GM19397 (cell line): ENCODE measurements at regions not wholly inside any gene's neighbourhood (a gene's known extent, or its start where the extent isn't known, plus 50 kb on each side); places are given as distances from the start of the nearest gene placed in this dataset.

Source experiments
- ATAC-seq: cut with Tn5 transposase; IDR thresholded peaks from one replicate; pipeline ENCODE4 v1.9.1; 2021; ENCODE audit warnings: mild to moderate bottlenecking, moderate library complexity; ENCODE audit not compliant: unreplicated experiment

- ATAC-seq: no peak
These were observed 373.5 kb upstream of the MYT1L start for GRCh38 chr2:2704428-2705090.

- no peak for ATAC-seq
These were observed 372.8 kb upstream of the MYT1L start for GRCh38 chr2:2703762-2704427.

GRCh38 chr2:2703172-2703571 lies 372.1 kb upstream of the MYT1L start:
- no peak for ATAC-seq

DNA sequence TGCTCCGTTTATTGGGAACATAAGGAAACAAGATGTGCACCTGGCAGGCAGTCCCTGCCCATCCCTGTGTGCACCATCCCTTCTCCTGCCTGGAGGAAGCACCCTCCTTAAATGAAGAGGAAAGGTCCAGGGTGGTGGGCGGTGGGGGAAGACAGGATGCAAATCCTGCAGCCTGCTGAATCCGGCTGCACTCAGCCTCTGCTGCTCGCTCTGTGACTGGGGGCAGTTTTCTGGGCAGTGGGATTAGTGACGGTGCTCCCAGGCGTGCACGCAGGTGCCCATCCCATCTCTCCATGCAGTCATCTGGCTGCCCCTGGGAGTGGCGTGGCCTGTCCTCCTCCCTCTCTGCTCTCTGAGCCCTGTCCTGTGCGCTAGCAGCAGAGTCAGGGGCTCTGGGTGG lies 371.3 kb upstream of the MYT1L start:
- no peak for ATAC-seq

DNA sequence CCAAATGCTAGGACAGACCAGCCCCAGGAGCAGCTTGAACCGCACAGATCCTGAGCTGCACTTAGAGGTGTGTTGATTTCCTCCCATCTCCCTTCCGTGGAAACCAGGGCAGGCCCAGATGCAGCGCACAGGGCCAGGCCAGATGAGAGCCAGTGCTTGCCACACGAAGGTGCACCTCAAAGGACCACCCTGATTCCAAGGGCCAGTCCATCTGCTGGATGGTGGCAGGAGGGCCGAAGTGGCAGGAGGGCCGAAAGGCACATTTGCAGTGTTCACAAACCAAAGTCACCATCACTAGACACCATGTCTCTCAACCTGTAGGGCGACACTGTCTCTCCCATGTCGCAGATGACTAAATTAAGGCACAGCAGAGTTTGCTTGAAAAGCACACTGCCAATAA lies 370.7 kb upstream of the MYT1L start:
- no peak for ATAC-seq

GRCh38 chr2:2701176-2701781 lies 370.2 kb upstream of the MYT1L start:
- ATAC-seq: no peak

DNA sequence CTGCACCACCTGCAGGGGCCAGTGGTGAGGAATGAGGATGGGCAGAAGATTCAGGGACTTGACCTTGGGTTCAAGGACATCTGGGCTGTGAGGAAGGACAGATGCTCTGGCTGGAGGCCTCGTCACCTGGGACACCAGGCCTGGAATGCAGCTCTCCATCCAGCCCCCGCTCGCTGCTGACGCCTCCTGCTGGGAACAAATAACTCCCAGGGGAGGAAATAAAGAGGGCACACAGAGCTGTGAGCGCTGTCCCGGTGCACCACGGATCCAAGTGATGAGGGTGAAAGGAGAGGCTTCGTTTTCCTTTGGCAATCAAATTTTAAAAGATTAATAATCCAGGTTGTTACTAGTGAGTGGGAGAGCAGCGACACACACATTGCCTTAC lies 368.0 kb upstream of the MYT1L start:
- no peak for ATAC-seq

- ATAC-seq: no peak
These were observed 367.4 kb upstream of the MYT1L start for GRCh38 chr2:2698182-2699120.

GRCh38 chr2:2696733-2697455 lies 365.8 kb upstream of the MYT1L start:
- ATAC-seq: no peak

DNA sequence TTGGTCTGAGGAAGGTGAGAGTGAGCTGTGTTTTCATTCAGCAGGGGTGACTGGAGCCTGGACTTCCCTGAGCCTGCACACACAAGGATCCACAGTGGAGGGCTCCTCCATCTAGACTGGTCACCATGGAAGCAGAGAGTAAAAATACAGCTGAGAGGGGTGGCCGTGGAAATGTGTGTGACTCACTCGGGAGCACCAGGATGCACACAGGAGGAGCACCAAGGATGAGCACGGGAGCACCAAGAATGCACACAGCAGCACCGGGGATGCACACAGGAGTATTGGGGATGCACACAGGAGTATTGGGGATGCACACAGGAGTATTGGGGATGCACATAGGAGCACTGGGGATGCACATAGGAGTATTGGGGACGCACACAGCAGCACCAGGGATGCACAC lies 365.2 kb upstream of the MYT1L start:
- ATAC-seq: no peak

GRCh38 chr2:2694746-2695145 lies 363.7 kb upstream of the MYT1L start:
- no peak for ATAC-seq

DNA sequence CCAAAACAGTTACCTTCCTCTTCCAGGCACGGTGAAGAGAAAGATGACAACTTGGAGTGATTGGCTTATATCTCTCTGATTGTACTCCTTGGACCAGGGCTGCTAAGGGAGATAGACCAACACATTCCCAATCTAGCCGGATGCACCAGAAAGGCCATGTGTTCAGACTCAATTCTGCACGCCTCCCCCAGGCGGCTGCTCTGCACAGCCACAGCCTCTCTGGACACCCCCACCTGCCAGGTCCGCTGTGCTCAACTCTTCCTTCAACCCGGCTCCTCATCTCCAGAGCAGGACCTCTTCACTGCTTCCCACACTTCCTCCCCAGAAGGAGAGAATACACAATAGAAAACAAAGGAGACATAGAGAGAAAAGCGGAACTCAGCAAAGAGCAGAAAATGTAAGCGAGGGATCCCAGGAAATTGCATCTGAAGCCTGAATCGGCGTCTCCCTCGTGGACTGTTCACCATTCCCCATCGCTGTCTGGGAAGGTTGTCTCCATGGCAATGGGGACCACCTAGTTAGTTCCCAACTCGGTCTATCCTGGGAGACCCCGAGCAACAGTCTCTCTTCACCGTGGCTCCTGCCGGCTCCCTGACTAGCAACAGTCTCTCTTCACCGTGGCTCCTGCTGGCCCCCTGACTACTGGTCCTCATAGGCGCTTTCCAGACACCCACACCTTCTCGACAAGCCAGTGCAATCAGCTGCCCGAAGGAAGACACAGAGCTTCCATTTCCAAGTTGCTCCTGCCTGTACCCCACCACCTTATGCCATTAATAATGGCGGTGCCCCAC lies 361.7 kb upstream of the MYT1L start:
- no peak for ATAC-seq

DNA sequence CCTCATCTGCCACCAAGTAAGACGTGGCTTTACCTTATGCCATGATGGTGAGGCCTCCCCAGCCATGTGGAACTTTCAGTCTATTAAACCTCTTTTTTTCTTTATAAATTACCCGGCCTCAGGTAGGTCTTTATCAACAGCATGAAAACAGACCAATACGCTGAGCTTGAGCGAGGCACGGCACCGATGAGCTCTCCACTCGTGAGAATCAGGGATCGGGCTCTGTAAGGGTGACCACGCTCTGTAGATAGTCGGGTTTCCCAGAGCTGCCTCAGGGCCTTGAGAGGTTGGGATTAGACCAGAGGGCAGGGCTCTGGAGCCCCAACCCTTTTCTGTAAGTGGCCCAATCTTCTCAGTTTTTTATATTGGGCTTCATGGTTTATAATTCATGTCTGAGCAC lies 360.3 kb upstream of the MYT1L start:
- no peak for ATAC-seq

- ATAC-seq: no peak
These were observed 359.9 kb upstream of the MYT1L start for GRCh38 chr2:2690985-2691384.

GRCh38 chr2:2689306-2689705 lies 358.2 kb upstream of the MYT1L start:
- ATAC-seq: no peak

DNA sequence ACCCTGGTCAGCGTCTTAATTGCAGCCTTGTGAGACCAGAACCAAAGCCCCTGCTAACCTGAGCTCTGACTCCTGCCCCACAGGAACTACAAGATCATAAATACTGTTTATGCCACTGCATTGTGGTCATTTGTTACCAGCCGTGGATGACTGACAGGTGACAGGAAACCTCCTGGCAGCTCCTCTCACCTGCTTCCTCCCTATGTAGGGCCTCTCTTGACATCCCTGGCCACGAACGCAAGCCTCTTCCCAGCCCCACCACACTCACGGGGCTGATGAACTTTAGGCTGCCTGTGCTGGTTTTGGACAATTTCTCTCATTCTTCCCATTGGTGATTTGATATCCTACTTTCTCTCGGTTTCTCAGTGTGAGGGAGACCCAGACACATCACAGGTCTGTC lies 357.2 kb upstream of the MYT1L start:
- ATAC-seq: no peak

DNA sequence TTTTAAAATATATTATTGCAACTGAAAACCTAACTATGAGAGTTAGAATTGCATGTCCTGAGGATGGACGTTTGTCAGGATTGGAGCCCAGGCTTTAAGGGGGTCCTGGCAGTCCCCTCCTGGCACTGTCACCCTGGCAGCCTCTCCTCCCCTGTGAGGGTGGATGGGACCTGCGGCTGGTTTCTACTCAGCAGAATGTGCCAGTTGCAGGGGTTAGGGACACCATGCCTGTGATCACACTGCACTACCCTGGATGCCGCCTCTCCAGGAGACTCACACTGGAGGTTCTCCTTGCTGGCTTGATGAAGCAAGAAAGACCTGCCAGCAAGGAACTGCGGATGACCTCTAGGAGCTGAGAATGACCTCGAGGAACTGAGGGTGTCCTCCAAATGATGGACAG lies 356.7 kb upstream of the MYT1L start:
- ATAC-seq: no peak

GRCh38 chr2:2686222-2686621 lies 355.1 kb upstream of the MYT1L start:
- no peak for ATAC-seq

DNA sequence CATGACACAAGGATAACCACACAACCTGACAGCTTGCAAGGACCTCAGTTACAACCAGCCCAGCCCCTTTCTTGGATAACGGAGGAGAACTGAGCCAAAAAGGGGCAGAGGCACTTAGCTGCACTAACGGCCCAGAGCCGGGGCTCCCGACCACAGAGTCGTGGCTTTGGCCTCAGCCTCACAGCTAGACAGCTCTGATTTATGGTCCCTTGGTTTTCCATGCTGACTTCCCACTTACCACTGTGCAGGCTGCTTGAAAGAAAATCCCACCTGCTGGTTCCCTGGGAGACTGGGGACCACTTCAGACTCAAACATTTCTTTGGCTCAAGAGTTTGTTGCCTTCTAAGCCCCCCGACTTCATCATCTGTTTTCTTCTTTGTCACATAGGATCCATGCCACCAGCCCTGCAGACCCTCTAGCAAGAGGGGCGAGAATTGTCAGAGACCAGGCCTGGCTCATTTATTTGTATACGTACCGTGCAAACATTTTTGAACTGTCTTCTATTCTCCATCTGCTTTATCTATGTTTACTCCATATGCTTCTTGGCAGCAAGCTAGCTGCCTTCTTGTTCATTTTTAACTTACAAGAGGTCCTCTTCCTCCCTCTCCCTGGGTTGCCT lies 352.6 kb upstream of the MYT1L start:
- ATAC-seq: no peak
